ENCODE measurements at regions not wholly inside any gene's neighbourhood (a gene's known extent, or its start where the extent isn't known, plus 50 kb on each side); places are given as distances from the start of the nearest gene placed in this dataset.

GRCh38 chr6:22747571-22747970 lies 178.2 kb downstream of the HDGFL1 start:
- TF ChIP-seq, protein P1, sequence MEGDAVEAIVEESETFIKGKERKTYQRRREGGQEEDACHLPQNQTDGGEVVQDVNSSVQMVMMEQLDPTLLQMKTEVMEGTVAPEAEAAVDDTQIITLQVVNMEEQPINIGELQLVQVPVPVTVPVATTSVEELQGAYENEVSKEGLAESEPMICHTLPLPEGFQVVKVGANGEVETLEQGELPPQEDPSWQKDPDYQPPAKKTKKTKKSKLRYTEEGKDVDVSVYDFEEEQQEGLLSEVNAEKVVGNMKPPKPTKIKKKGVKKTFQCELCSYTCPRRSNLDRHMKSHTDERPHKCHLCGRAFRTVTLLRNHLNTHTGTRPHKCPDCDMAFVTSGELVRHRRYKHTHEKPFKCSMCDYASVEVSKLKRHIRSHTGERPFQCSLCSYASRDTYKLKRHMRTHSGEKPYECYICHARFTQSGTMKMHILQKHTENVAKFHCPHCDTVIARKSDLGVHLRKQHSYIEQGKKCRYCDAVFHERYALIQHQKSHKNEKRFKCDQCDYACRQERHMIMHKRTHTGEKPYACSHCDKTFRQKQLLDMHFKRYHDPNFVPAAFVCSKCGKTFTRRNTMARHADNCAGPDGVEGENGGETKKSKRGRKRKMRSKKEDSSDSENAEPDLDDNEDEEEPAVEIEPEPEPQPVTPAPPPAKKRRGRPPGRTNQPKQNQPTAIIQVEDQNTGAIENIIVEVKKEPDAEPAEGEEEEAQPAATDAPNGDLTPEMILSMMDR (IDR thresholded peaks at IDR 0.05) = no peak
- no peak for TF ChIP-seq POLR2A (IDR thresholded peaks at IDR 0.05)
